GM08714 (cell line): ENCODE measurements at regions not wholly inside any gene's neighbourhood (a gene's known extent, or its start where the extent isn't known, plus 50 kb on each side); places are given as distances from the start of the nearest gene placed in this dataset.
"Not testable (repeated sequence)": the region's sequence is repeated elsewhere in the genome, so short reads cannot be mapped to it uniquely, and the experiment has no call there.

ENCODE experiments used
- H3K4me3 ChIP-seq: fragments of 200-500 bp; sonication (Bioruptor generic); 2 replicates; pipeline ENCODE4 v1.5.1; 2014; ENCODE audit warnings: mild to moderate bottlenecking, low read length, inconsistent platforms
- ZNF274 ChIP-seq: IDR thresholded peaks from 2 replicates; pipeline ENCODE4 v1.6.1; 2012; ENCODE audit warnings: mild to moderate bottlenecking, low read depth, low read length

DNA sequence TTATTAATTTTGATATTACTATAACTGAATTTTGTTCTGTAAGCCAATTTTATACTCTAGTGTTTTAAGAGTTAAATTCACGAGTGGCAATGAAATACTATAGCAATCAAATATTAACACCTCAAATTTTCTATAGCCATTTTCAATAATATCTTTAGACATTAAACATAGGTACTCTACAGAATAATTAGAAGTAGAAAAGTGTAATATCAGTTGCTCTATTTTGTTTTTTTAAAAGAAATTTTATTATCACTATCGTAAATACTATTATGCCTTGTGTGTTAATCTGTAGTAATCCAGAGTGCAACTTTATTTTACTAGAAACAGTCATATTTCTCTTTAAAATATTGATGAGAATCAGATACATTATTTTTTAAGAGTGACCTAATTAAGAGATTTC, 691.2 kb downstream of the USP25 start:
- no peak for TF ChIP-seq ZNF274
- H3K4me3 ChIP-seq, result peak overlapping the region; percentile 49; the same call in 1 of the 2 replicates

- no peak for TF ChIP-seq ZNF274
- H3K4me3 ChIP-seq, result no peak overlapping the region
Observed at GRCh38 chr21:16421965-16422364, 692.2 kb downstream of the USP25 start.

GRCh38 chr21:16422702-16423101, 692.9 kb downstream of the USP25 start:
- no peak overlapping the region for H3K4me3 ChIP-seq
- TF ChIP-seq ZNF274, result no peak

DNA sequence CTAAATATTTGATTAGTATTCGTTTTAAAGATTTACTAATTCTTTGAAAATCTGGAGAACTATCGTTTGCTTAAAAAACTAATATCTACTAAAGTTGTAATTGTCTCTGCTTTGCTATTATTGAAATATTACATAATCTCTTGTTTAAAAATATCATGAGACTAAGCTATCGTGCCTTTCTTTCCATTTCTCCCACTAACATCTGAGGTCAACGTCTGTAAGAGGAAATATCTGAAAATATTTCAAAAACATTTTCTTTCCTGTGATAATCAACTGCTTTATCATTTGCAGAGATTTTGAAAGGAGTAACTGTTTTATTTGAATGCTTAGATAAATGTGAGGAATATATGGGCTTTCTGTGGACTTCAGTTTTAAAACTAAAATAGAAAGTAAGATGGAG, 694.1 kb downstream of the USP25 start:
- no peak for TF ChIP-seq ZNF274
- H3K4me3 ChIP-seq, result no peak overlapping the region; the same call in 1 of the 2 replicates

DNA sequence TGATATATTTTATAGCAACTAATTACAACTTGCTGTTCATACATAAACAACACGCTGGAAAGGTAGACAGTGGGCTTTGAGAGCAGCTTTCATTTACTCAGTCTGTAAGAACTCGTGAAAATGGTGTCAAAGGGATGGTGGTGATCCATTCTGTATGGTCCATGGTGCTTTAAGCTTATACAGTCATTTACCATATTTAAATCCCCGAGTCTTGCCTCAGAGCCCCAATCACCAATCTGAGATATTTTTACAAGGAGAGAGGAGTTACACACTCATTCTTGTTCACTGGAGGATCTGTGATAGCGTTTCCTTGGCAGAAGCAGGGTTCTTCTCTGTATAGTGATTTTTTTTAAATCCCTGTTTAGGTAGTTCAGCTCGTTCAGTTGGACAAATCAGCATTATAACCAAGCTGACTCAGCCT, 694.6 kb downstream of the USP25 start:
- no peak for TF ChIP-seq ZNF274
- H3K4me3 ChIP-seq, result no peak overlapping the region; the same call in 1 of the 2 replicates

DNA sequence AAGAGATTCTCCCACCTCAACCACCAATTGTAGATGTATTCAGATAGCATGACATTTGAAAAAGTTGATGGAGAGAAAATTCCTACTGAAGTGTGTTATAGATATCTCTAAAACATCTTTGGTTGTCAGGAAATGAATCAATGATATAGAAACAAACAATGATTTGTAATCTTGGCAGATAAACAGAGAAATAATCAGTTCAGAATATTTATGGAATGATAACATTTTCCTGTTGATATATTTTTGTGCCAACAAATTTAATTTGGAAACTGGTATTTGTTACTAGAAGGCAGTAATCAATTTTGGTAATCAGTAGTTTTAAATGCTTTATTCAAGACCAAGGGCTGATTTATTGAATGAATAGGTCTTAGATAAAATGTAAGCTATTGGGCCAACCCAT, 695.6 kb downstream of the USP25 start:
- no peak for TF ChIP-seq ZNF274

GRCh38 chr21:16426936-16427335, 697.2 kb downstream of the USP25 start:
- no peak overlapping the region for H3K4me3 ChIP-seq
- no peak for TF ChIP-seq ZNF274

More for the DNA sequence above, 695.6 kb downstream of the USP25 start:
- no peak overlapping the region for H3K4me3 ChIP-seq

DNA sequence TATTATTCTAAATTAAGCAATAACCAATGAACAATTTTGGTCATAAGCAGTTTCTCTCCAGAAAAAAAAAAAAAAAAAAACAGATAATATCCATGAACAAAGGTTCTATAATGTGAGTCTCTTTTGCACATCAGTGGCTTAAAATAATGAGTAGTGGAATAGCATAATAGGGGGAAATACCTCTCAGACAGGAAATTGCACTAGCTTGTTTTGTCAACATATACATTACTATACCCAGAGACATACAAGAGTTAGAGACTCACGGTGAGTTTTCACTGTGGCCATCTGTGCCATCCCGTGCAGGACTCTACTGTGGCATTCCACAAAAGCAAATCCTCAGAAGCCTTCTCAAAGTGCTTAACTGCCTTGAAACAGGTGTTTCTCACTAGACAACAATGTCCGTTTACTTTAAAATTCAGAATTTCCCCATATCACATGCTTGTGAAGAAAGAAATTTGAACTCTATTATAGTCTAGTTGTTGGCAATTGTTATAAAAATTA, 697.9 kb downstream of the USP25 start:
- no peak overlapping the region for H3K4me3 ChIP-seq
- no peak for TF ChIP-seq ZNF274

DNA sequence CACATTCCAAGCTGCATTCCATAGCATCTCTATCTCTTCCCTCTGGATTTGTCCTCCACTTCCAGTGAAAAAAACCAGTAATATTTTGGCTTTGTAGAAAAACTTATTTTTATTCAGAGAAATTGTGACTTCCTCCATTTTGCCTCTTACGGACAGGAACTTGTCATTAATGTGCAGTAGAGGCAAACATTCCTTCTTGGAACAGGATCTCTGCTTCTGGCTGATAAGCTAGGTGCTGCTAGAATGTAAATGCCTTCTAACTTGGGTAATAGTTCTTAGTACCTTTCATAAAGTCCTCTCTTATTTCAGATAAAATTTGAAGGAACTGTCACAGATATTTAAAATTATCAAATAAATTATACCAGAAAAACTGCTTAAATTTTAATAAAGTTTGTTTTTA, 707.8 kb downstream of the USP25 start:
- no peak for TF ChIP-seq ZNF274
- H3K4me3 ChIP-seq, result no peak overlapping the region

DNA sequence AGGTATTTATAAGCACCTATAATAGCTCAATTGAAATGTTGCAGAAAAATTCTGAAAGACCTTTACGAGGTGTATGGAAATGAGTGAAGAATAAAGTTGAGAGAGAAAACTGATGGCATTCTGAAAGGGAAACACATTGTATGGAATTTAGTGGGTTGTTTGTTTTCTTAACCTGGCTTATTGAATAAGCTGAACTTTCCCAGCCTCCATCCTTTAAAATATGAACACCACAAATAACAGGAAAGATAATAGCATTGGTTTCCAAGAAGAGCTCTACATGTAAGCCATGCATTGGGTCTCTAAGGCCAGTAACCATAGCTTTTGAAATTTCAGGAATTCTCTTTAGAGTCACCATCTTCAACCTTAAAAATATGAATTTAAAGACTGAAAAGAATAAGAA, 709.0 kb downstream of the USP25 start:
- H3K4me3 ChIP-seq, result no peak overlapping the region
- no peak for TF ChIP-seq ZNF274

GRCh38 chr21:16441789-16442188, 712.0 kb downstream of the USP25 start:
- TF ChIP-seq ZNF274, result no peak
- no peak overlapping the region for H3K4me3 ChIP-seq

DNA sequence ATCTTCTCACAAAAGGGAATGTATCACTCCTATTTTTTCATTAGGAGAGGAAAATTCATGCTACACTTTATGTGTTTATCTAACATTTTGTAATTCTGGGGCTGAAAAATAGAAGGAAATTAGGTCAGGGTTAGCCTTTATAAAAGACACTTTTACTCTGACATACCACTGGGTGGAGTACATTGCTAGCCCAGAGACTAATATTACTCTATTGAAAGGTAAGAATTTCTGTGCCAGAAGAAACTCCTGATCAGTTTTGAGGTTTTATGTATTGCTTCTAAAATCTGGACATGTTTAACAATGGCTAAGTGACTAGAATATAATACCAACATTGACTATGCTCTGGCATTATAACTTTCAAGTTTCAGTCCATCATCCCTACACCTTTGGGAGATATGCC, 724.6 kb downstream of the USP25 start:
- TF ChIP-seq ZNF274, result no peak

DNA sequence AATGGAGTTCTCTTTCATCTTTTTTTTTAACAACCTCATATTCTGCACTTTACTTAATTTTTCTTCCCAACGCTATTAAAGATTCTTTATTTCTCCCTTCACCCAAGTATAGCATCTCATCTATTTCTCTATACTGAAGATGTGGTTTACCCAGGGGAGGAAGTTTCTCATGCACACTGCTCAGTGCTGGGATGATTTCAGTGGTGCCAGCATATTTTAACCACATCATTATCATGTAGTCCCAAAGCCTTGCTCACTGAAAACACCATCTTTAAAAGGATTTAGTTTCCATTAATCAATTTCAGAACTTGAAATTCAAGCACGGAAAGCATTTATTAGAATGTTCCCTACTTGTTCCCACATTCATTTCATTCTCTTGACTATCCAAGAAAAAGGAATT, 725.7 kb downstream of the USP25 start:
- no peak overlapping the region for H3K4me3 ChIP-seq
- no peak for TF ChIP-seq ZNF274

More for the DNA sequence above, 724.6 kb downstream of the USP25 start:
- H3K4me3 ChIP-seq, result no peak overlapping the region

- H3K4me3 ChIP-seq, result no peak overlapping the region
- no peak for TF ChIP-seq ZNF274
Observed at GRCh38 chr21:16455978-16456377, 726.2 kb downstream of the USP25 start.

GRCh38 chr21:16457498-16457897, 727.7 kb downstream of the USP25 start:
- TF ChIP-seq ZNF274, result no peak
- H3K4me3 ChIP-seq, result no peak overlapping the region

DNA sequence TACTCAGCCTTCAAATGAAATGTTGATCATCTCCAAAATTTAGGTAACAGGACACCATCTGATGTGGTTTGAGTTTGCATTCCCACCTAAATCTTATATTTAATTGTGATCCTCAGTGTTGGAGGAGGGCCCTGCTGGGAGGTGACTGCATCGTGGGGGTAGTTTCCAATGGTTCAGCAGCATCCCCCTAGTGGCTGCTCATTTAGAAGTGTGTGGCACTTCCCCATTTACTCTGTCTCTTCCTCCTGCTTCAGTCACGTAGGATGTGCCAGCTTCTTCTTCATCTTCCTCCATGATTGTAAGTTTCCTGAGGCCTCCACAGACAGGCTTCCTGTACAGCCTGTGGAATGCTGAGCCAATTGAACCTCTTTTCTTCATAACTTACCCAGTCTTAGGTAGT, 731.2 kb downstream of the USP25 start:
- H3K4me3 ChIP-seq, result no peak overlapping the region
- TF ChIP-seq ZNF274, result no peak

DNA sequence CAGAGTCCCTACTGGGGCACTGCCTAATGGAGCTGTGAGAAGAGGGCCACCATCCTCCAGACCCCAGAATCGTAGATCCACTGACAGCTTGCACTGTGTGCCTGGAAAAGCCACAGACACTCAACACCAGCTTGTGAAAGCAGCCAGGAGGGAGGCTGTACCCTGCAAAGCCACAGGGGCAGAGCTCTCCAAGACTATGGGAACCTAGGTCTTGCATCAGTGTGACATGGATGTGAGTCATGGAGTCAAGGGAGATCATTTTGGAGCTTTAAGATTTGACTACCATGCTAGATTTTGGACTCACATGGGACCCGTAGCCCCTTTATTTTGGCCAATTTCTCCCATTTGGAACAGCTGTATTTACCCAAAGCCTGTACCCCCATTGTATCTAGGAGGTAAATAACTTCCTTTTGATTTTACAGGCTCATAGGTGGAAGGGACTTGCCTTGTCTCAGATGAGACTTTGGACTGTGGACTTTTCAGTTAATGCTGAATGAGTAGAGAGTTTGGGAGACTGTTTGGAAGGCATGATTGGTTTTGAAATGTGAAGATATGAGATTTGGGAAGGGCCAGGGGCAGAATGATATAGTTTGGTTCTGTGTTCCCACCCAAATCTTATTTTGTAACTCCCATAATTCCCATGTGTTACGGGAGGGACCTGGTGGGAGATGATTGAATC, 734.6 kb downstream of the USP25 start:
- H3K4me3 ChIP-seq, result not testable (repeated sequence)
